ENCODE measurements at regions not wholly inside any gene's neighbourhood (a gene's known extent, or its start where the extent isn't known, plus 50 kb on each side); places are given as distances from the start of the nearest gene placed in this dataset.

- H3K4ac ChIP-seq (ENCODE audit: low read depth, low read length): no peak overlapping the region
- no peaks in the 10 kb centered on the region for H3K36me3 ChIP-seq (ENCODE audit: control insufficient read depth, insufficient read depth, low read length)
- H3K56ac ChIP-seq (ENCODE audit: extremely low read depth, insufficient read depth, low read length): no peak overlapping the region
- H3K14ac ChIP-seq (replicated peaks; ENCODE audit: low read depth, low read length): no peak overlapping the region
- CTCF ChIA-PET: no interaction called here
- DNase-seq (no peak), ATAC-seq (ENCODE audit: low read depth) (no peak)
- no peak overlapping the region for H2BK120ac ChIP-seq (ENCODE audit: low read depth, low read length)
- no peak overlapping the region for H3K23ac ChIP-seq (ENCODE audit: low read depth, low read length)
- H4K8ac ChIP-seq (ENCODE audit: low read depth in 2 of 2, low read length in 2 of 2): no peak overlapping the region
- intact Hi-C loops (cut with micrococcal nuclease) (no loop called here), in situ Hi-C loops (cut with MboI; ENCODE audit: low sequenced_read_pairs) (no loop called here), dilution Hi-C loops (cut with HindIII; ENCODE audit: low sequenced_read_pairs, unreplicated experiment) (no loop called here)
- H2AK9ac ChIP-seq (replicated peaks; ENCODE audit: low read depth, low read length, poor library complexity): no peak overlapping the region
- no peak overlapping the region for H2BK15ac ChIP-seq (ENCODE audit: low read depth, low read length)
- no CpG with 5 or more reads among the region's 4 CpGs for WGBS, 2 experiments (ENCODE audit: extremely low coverage in 2 of 2, insufficient read length in 1 of 2)
- no peak overlapping the region for H2AK5ac ChIP-seq (ENCODE audit: low read depth, low read length)
- H3K9ac ChIP-seq (ENCODE audit: low read depth, low read length): no peak overlapping the region
- H3K4me2 ChIP-seq (ENCODE audit: low read depth, low read length): no peak overlapping the region
- no peak for TF ChIP-seq CHD1 (IDR thresholded peaks at IDR 0.05; ENCODE audit: low read depth, low read length)
- no peak for TF ChIP-seq CEBPB (IDR thresholded peaks at IDR 0.05; ENCODE audit: low read depth, low read length)
- no peak for TF ChIP-seq BHLHE40 (IDR thresholded peaks at IDR 0.05; ENCODE audit: low read depth, low read length)
- no peak for TF ChIP-seq USF2 (IDR thresholded peaks at IDR 0.05; ENCODE audit: low read depth, low read length)
- no peak for TF ChIP-seq MAZ (IDR thresholded peaks at IDR 0.05; ENCODE audit: borderline replicate concordance, low read depth, low read length)
- no peak for TF ChIP-seq ELK1 (IDR thresholded peaks at IDR 0.05; ENCODE audit: borderline replicate concordance, low read depth, low read length)
- no peak for TF ChIP-seq NFE2L2 (IDR thresholded peaks at IDR 0.05; ENCODE audit: low read depth, low read length)
- TF ChIP-seq POLR2A (IDR thresholded peaks at IDR 0.05; ENCODE audit: low read depth, low read length): no peak
- no peak for TF ChIP-seq RFX5 (IDR thresholded peaks at IDR 0.05; ENCODE audit: low read depth, low read length)
- no peak for TF ChIP-seq RAD21 (IDR thresholded peaks at IDR 0.05; ENCODE audit: low read length)
- TF ChIP-seq CTCF (conservative IDR thresholded peaks at IDR 0.05; ENCODE audit: low read depth, low read length): no peak
- POLR2A ChIA-PET (ENCODE audit: unreplicated experiment): no interaction called here
- H2AFZ ChIP-seq (replicated peaks; ENCODE audit: low read length, poor library complexity): no peak overlapping the region
- no peak overlapping the region for H4K91ac ChIP-seq (ENCODE audit: insufficient read depth, low read depth, low read length)
- H3K4me1 ChIP-seq (ENCODE audit: control insufficient read depth, insufficient read depth, low read length): no peaks in the 10 kb centered on the region
- no peak overlapping the region for H2BK5ac ChIP-seq (ENCODE audit: low read depth, low read length, poor library complexity, severe bottlenecking)
- H4K5ac ChIP-seq (ENCODE audit: low read depth, low read length): no peak overlapping the region
- H3K79me1 ChIP-seq (ENCODE audit: low read depth in 1 of 2, low read length in 2 of 2): no peaks in the 10 kb centered on the region
- H3K18ac ChIP-seq (ENCODE audit: low read depth, low read length): no peak overlapping the region
- H3K4me3 ChIP-seq (ENCODE audit: insufficient read depth, low read depth, low read length): no peak overlapping the region
- peaks cover 42% of the 10 kb centered on the region for H3K9me3 ChIP-seq (ENCODE audit: control insufficient read depth, insufficient read depth, low read length)
- H4K20me1 ChIP-seq (ENCODE audit: insufficient read depth, low read length): no peaks in the 10 kb centered on the region
- BruUV-seq (replicated peaks): no TSS peak
- no peaks in the 10 kb centered on the region for H3K9me1 ChIP-seq (ENCODE audit: insufficient read depth, low read length)
- no peak overlapping the region for H3K27ac ChIP-seq (ENCODE audit: insufficient read depth, low read length)
- H3K27me3 ChIP-seq (ENCODE audit: control insufficient read depth, insufficient read depth, low read length): no peaks in the 10 kb centered on the region
- no peak overlapping the region for H2BK20ac ChIP-seq (ENCODE audit: low read depth, low read length)
Measured at GRCh38 chr22:47928631-47929030, 1166.2 kb downstream of the TBC1D22A start.

Data from IMR-90 (cell line).